SU-DHL-6 (cell line): ENCODE measurements at regions not wholly inside any gene's neighbourhood (a gene's known extent, or its start where the extent isn't known, plus 50 kb on each side); places are given as distances from the start of the nearest gene placed in this dataset.

ENCODE experiments used
- CTCF ChIP-seq: fragments of 200-600 bp; sonication (generic); IDR thresholded peaks from one replicate; pipeline ENCODE4 v1.5.1; 2017; ENCODE audit warnings: antibody characterized with exemption, mild to moderate bottlenecking, low read length, moderate library complexity; ENCODE audit not compliant: insufficient read depth, poor library complexity, severe bottlenecking
- EZH2phosphoT487 ChIP-seq: fragments of 200-600 bp; sonication (generic), shearing (Covaris generic); conservative IDR thresholded peaks from 2 replicates; pipeline ENCODE4 v1.6.1; 2018; ENCODE audit warnings: mild to moderate bottlenecking, antibody characterized with exemption, low read length, moderate library complexity, mixed read lengths

GRCh38 chr13:73549717-73550116, 490.9 kb downstream of the KLF5 start:
- TF ChIP-seq CTCF (no peak), EZH2phosphoT487 (no peak)
